GM19035 (cell line): ENCODE measurements at regions not wholly inside any gene's neighbourhood (a gene's known extent, or its start where the extent isn't known, plus 50 kb on each side); places are given as distances from the start of the nearest gene placed in this dataset.
A peak's percentile ranks its signal among the peaks of the same experiment; 100 is the strongest.
"Not testable (repeated sequence)": the region's sequence is repeated elsewhere in the genome, so short reads cannot be mapped to it uniquely, and the experiment has no call there.

Source experiments
- ATAC-seq: cut with Tn5 transposase; IDR thresholded peaks from one replicate; pipeline ENCODE4 v1.9.1; 2021; ENCODE audit not compliant: unreplicated experiment

- no peak for ATAC-seq
Measured at GRCh38 chr2:186348200-186348599, 137.9 kb upstream of the ZC3H15 start.

- ATAC-seq, result no peak
Measured at GRCh38 chr2:186349508-186349907, 136.6 kb upstream of the ZC3H15 start.

- ATAC-seq, result not testable (repeated sequence)
Measured at GRCh38 chr2:186354160-186354559, 131.9 kb upstream of the ZC3H15 start.

GRCh38 chr2:186365406-186365805, 120.7 kb upstream of the ZC3H15 start:
- ATAC-seq, result no peak

GRCh38 chr2:186379052-186379451, 107.0 kb upstream of the ZC3H15 start:
- no peak for ATAC-seq

GRCh38 chr2:186380805-186381204, 105.3 kb upstream of the ZC3H15 start:
- no peak for ATAC-seq

- ATAC-seq, result no peak
Measured at GRCh38 chr2:186381573-186381972, 104.5 kb upstream of the ZC3H15 start.

GRCh38 chr2:186382932-186383331, 103.1 kb upstream of the ZC3H15 start:
- no peak for ATAC-seq

- no peak for ATAC-seq
Measured at GRCh38 chr2:186384226-186384625, 101.8 kb upstream of the ZC3H15 start.

GRCh38 chr2:186385638-186386201, 100.3 kb upstream of the ZC3H15 start:
- not testable (repeated sequence) for ATAC-seq

- ATAC-seq, result no peak
Measured at GRCh38 chr2:186399082-186399644, 86.9 kb upstream of the ZC3H15 start.

GRCh38 chr2:186405842-186406241, 80.2 kb upstream of the ZC3H15 start:
- ATAC-seq, result no peak

GRCh38 chr2:186407611-186408010, 78.4 kb upstream of the ZC3H15 start:
- no peak for ATAC-seq

GRCh38 chr2:186410802-186411201, 75.3 kb upstream of the ZC3H15 start:
- ATAC-seq, result no peak

- no peak for ATAC-seq
Measured at GRCh38 chr2:186422226-186422625, 63.8 kb upstream of the ZC3H15 start.

- ATAC-seq, result no peak
Measured at GRCh38 chr2:186423481-186423880, 62.6 kb upstream of the ZC3H15 start.

- no peak for ATAC-seq
Measured at GRCh38 chr2:186424265-186424664, 61.8 kb upstream of the ZC3H15 start.

- no peak for ATAC-seq
Measured at GRCh38 chr2:186425576-186425975, 60.5 kb upstream of the ZC3H15 start.

GRCh38 chr2:186426153-186427016, 59.7 kb upstream of the ZC3H15 start:
- peak; percentile 95 for ATAC-seq

GRCh38 chr2:186427017-186427350, 59.1 kb upstream of the ZC3H15 start:
- peak; percentile 38 for ATAC-seq

GRCh38 chr2:186427970-186428369, 58.1 kb upstream of the ZC3H15 start:
- ATAC-seq, result no peak

GRCh38 chr2:186429104-186429503, 57.0 kb upstream of the ZC3H15 start:
- ATAC-seq, result no peak
